HepG2 (cell line): ENCODE measurements at regions not wholly inside any gene's neighbourhood (a gene's known extent, or its start where the extent isn't known, plus 50 kb on each side); places are given as distances from the start of the nearest gene placed in this dataset.

ENCODE experiments used
- ATAC-seq: fragments of 200-7000 bp; cut with Tn5 transposase; 3 replicates; pipeline ENCODE4 v1.9.1; 2020; ENCODE audit warnings: mild to moderate bottlenecking, moderate library complexity
- BruUV-seq: library from RNA; stranded (reverse); fragments of 400-500 nt; replicated peaks from 2 replicates; lab custom pipeline; 2021; lab: Mats Ljungman, UMichigan
- CTCF ChIA-PET: fragments of 300-600 bp; formaldehyde crosslinking; extraction: SDS; loops from one replicate; lab custom pipeline; 2021; ENCODE audit warnings: low total read pairs, inconsistent platforms, low intra/inter-chr PET ratio; lab: Yijun Ruan, JAX
- POLR2A ChIA-PET: fragments of 350-600 bp; sonication (Branson Sonifier 250); formaldehyde crosslinking; loops from one replicate; lab custom pipeline; 2020; ENCODE audit warnings: antibody characterized with exemption, inconsistent platforms; lab: Yijun Ruan, JAX
- DNase-seq: peaks from one replicate; pipeline ENCODE4 v3.0.0-alpha.2; 2015; ENCODE audit warnings: low spot score
- FAIRE-seq: peaks from 3 replicates; lab custom pipeline; 2011; peaks lifted over from hg19 to GRCh38; lab: Jason Lieb, UNC
- H2AFZ ChIP-seq: one replicate; pipeline ENCODE4 v1.6.1; 2011; ENCODE audit warnings: low read length, inconsistent platforms
- H3K27ac ChIP-seq: fragments of 300-600 bp; 3 replicates; pipeline ENCODE4 v1.8.0; 2011; ENCODE audit warnings: mixed run types, mild to moderate bottlenecking, mixed read lengths, low read length, inconsistent platforms; ENCODE audit not compliant: insufficient read depth; ENCODE audit errors: extremely low read length
- H3K27me3 ChIP-seq, 2 experiments: fragments of 200-600 bp in 1 of 2; 2 replicates in 1 of 2; 3 replicates in 1 of 2; pipeline versions ENCODE4 v1.6.0 to v1.8.0; 2011; ENCODE audit warnings: low read length in 2 of 2, mild to moderate bottlenecking in 2 of 2, moderate library complexity in 2 of 2, inconsistent platforms in 1 of 2; ENCODE audit not compliant: insufficient read depth in 2 of 2, control insufficient read depth in 1 of 2
- H3K36me3 ChIP-seq, 2 experiments: fragments of 200-600 bp in 1 of 2; replicated peaks in 1 of 2; 2 replicates in 1 of 2; 3 replicates in 1 of 2; pipeline versions ENCODE4 v1.5.1 to v1.8.0; 2011; ENCODE audit warnings: low read length in 2 of 2, inconsistent platforms in 1 of 2; ENCODE audit not compliant: insufficient read depth in 2 of 2, control insufficient read depth in 1 of 2
- H3K4me1 ChIP-seq: 2 replicates; pipeline ENCODE4 v1.5.1; 2012; ENCODE audit warnings: low read length, inconsistent platforms; ENCODE audit not compliant: insufficient read depth
- H3K4me2 ChIP-seq: 2 replicates; pipeline ENCODE4 v1.6.0; 2011; ENCODE audit warnings: low read depth, low read length, inconsistent platforms
- H3K4me3 ChIP-seq, 3 experiments: fragments of 200-600 bp in 1 of 3; sonication (generic), shearing (Covaris generic) in 1 of 3; replicated peaks in 1 of 3; 2 replicates each; pipeline ENCODE4 v1.5.1; 2011 to 2016; ENCODE audit warnings: low read length in 3 of 3, inconsistent platforms in 2 of 3, low read depth in 2 of 3, mild to moderate bottlenecking in 2 of 3, control low read depth in 1 of 3, mixed read lengths in 1 of 3; ENCODE audit not compliant: insufficient read depth in 1 of 3
- H3K79me2 ChIP-seq: one replicate; pipeline ENCODE4 v1.6.1; 2011; ENCODE audit warnings: low read length, inconsistent platforms; ENCODE audit not compliant: insufficient read depth
- H3K9ac ChIP-seq: 2 replicates; pipeline ENCODE4 v1.6.0; 2011; ENCODE audit warnings: mild to moderate bottlenecking, low read depth, low read length, inconsistent platforms; ENCODE audit not compliant: insufficient read depth
- H3K9me3 ChIP-seq: 2 replicates; pipeline ENCODE4 v1.5.1; 2012; ENCODE audit warnings: mild to moderate bottlenecking, low read length
- H4K20me1 ChIP-seq: 2 replicates; pipeline ENCODE4 v1.6.0; 2011; ENCODE audit warnings: inconsistent platforms, mild to moderate bottlenecking, low read length, moderate library complexity; ENCODE audit not compliant: insufficient read depth
- EP300 ChIP-seq, 3 experiments: sonication (generic) in 1 of 3; formaldehyde crosslinking in 1 of 3; IDR thresholded peaks; 2 replicates each; pipeline versions ENCODE4 v1.5.1 to v1.6.1; 2011 to 2020; ENCODE audit warnings: low read depth in 2 of 3, low read length in 2 of 3, borderline replicate concordance in 1 of 3, improper control_type of control experiment in 1 of 3, mild to moderate bottlenecking in 1 of 3, missing genetic modification reagents in 1 of 3, moderate library complexity in 1 of 3
- IRF9 ChIP-seq: sonication (generic); formaldehyde crosslinking; IDR thresholded peaks from 2 replicates; pipeline ENCODE4 v1.8.0; 2022; ENCODE audit warnings: missing genetic modification reagents, mild to moderate bottlenecking, borderline replicate concordance
- NFAT5 ChIP-seq: sonication (generic); formaldehyde crosslinking; IDR thresholded peaks from 2 replicates; pipeline ENCODE4 v1.4.0; 2020; ENCODE audit warnings: missing genetic modification reagents
- POGZ ChIP-seq: sonication (generic); formaldehyde crosslinking; IDR thresholded peaks from 2 replicates; pipeline ENCODE4 v1.4.0; 2020; ENCODE audit warnings: mild to moderate bottlenecking, missing genetic modification reagents
- RXRB ChIP-seq: IDR thresholded peaks from 2 replicates; pipeline ENCODE4 v1.6.1; 2016; ENCODE audit warnings: borderline replicate concordance, missing genetic modification reagents, missing compliant biosample characterization
- ZNF10 ChIP-seq: sonication (generic); formaldehyde crosslinking; IDR thresholded peaks from 2 replicates; pipeline ENCODE4 v1.4.0; 2020; ENCODE audit warnings: mild to moderate bottlenecking, low read depth, missing genetic modification reagents, borderline replicate concordance
- ZNF33A ChIP-seq: sonication (generic); formaldehyde crosslinking; IDR thresholded peaks from 2 replicates; pipeline ENCODE4 v1.5.1; 2020; ENCODE audit warnings: missing genetic modification reagents, mild to moderate bottlenecking, moderate library complexity, borderline replicate concordance
- ZNF543 ChIP-seq: sonication (generic); formaldehyde crosslinking; IDR thresholded peaks from 2 replicates; pipeline ENCODE4 v1.4.0; 2020; ENCODE audit warnings: mild to moderate bottlenecking, missing genetic modification reagents
- ZNF557 ChIP-seq: sonication (generic); formaldehyde crosslinking; IDR thresholded peaks from 2 replicates; pipeline ENCODE4 v1.4.0; 2020; ENCODE audit warnings: missing genetic modification reagents
- ZNF749 ChIP-seq: sonication (generic); formaldehyde crosslinking; IDR thresholded peaks from 2 replicates; pipeline ENCODE4 v1.8.0; 2022; ENCODE audit warnings: mild to moderate bottlenecking, missing genetic modification reagents, moderate library complexity, borderline replicate concordance
- ZSCAN29 ChIP-seq: sonication (generic); formaldehyde crosslinking; conservative IDR thresholded peaks from 2 replicates; pipeline ENCODE4 v1.4.0; 2020; ENCODE audit warnings: mild to moderate bottlenecking, missing genetic modification reagents
- WGBS: methylation state at CpG from one replicate; pipeline ENCODE4 v1.1.6; 2017; ENCODE audit warnings: low lambda C conversion rate; 5-methylcytosine and 5-hydroxymethylcytosine counted together
- in situ Hi-C: cut with HindIII; loops from 2 replicates; pipeline ENCODE4 v1.10.0; 2017; ENCODE audit warnings: low pct_unique_long_range_greater_than_20kb; ENCODE audit not compliant: extremely low pct_ligation_motif_present
- intact Hi-C: fragments of 100-400 bp; cut with micrococcal nuclease; formaldehyde crosslinking; loops from one replicate; pipeline ENCODE4 v1.10.0; 2022; ENCODE audit not compliant: unreplicated experiment
- TF ChIP-seq, protein P1 (sequence below): sonication (generic); formaldehyde crosslinking; IDR thresholded peaks from 2 replicates; pipeline ENCODE4 v1.4.0; 2020; ENCODE audit warnings: missing genetic modification reagents, borderline replicate concordance

GRCh38 chr10:28082316-28082715 is 83.4 kb upstream of the ODAD2 start (continued):
- TF ChIP-seq NFAT5 (CRISPR knock-in tag) (no peak), ZNF10 (CRISPR knock-in tag) (no peak), ZNF33A (CRISPR knock-in tag) (no peak), EP300 (IDR thresholded peaks at IDR 0.05; ENCODE audit: low read depth in 2 of 2, low read length in 2 of 2) (no peak), EP300 (CRISPR knock-in tag; IDR thresholded peaks at IDR 0.05; ENCODE audit: borderline replicate concordance) (no peak)
- TF ChIP-seq, all 625 proteins: peak for 0

- Histone ChIP-seq H3K36me3 (peaks cover 0 to 10% of the 10 kb centered on the region in 2 experiments; a peak in 2 of 5 replicates), H3K4me2 (no peak overlapping the region), H3K27me3 (no peaks in the 10 kb centered on the region), H3K9me3 (peaks cover 6% of the 10 kb centered on the region), H3K9ac (no peak overlapping the region), H3K4me3 (no peak overlapping the region), H2AFZ (no peak overlapping the region), H4K20me1 (no peaks in the 10 kb centered on the region), H3K79me2 (no peaks in the 10 kb centered on the region), H3K27ac (no peak overlapping the region), H3K4me1 (no peaks in the 10 kb centered on the region)
- 96% methylated on average over 4 of the region's 4 CpGs for WGBS
- in situ Hi-C loops (no loop called here), intact Hi-C loops (no loop called here)
- DNase-seq (no peak), FAIRE-seq (no peak), ATAC-seq (no peak)
- ChIA-PET CTCF (no interaction called here), POLR2A (no interaction called here)
- no TSS peak for BruUV-seq
- TF ChIP-seq RXRB (CRISPR knock-in tag) (no peak), ZNF543 (CRISPR knock-in tag) (no peak), POGZ (CRISPR knock-in tag) (no peak), IRF9 (no peak), ZSCAN29 (CRISPR knock-in tag) (no peak), ZNF749 (CRISPR knock-in tag) (no peak), ZNF557 (CRISPR knock-in tag) (no peak)
- TF ChIP-seq, protein P1, sequence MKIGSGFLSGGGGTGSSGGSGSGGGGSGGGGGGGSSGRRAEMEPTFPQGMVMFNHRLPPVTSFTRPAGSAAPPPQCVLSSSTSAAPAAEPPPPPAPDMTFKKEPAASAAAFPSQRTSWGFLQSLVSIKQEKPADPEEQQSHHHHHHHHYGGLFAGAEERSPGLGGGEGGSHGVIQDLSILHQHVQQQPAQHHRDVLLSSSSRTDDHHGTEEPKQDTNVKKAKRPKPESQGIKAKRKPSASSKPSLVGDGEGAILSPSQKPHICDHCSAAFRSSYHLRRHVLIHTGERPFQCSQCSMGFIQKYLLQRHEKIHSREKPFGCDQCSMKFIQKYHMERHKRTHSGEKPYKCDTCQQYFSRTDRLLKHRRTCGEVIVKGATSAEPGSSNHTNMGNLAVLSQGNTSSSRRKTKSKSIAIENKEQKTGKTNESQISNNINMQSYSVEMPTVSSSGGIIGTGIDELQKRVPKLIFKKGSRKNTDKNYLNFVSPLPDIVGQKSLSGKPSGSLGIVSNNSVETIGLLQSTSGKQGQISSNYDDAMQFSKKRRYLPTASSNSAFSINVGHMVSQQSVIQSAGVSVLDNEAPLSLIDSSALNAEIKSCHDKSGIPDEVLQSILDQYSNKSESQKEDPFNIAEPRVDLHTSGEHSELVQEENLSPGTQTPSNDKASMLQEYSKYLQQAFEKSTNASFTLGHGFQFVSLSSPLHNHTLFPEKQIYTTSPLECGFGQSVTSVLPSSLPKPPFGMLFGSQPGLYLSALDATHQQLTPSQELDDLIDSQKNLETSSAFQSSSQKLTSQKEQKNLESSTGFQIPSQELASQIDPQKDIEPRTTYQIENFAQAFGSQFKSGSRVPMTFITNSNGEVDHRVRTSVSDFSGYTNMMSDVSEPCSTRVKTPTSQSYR (CRISPR knock-in tag): no peak
Measured at GRCh38 chr10:28077889-28078288, 79.0 kb upstream of the ODAD2 start.
